GM18519 (cell line): ENCODE measurements at regions not wholly inside any gene's neighbourhood (a gene's known extent, or its start where the extent isn't known, plus 50 kb on each side); places are given as distances from the start of the nearest gene placed in this dataset.

Source experiments
- ATAC-seq: cut with Tn5 transposase; IDR thresholded peaks from one replicate; pipeline ENCODE4 v1.9.1; 2021; ENCODE audit warnings: mild to moderate bottlenecking, moderate library complexity; ENCODE audit not compliant: unreplicated experiment, low FRiP score

DNA sequence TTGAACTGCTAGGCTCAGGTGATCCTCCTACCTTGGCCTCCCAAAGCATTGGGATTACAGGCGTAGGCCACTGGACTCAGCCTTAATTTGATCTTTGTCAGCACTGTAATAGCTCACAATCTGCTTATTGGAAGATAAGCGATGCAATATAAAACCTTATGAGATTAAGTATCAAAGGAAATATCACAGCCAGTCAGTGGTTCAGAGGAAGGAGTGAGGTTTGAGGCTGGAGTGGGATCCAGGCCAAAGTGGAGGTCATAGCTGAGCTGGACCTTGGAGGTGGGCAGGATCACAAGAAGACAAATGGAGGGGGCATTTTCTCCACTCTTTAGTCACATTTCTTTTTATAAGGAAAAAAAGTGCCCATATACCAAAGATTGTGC, 228.5 kb downstream of the RHOU start:
- ATAC-seq = no peak

DNA sequence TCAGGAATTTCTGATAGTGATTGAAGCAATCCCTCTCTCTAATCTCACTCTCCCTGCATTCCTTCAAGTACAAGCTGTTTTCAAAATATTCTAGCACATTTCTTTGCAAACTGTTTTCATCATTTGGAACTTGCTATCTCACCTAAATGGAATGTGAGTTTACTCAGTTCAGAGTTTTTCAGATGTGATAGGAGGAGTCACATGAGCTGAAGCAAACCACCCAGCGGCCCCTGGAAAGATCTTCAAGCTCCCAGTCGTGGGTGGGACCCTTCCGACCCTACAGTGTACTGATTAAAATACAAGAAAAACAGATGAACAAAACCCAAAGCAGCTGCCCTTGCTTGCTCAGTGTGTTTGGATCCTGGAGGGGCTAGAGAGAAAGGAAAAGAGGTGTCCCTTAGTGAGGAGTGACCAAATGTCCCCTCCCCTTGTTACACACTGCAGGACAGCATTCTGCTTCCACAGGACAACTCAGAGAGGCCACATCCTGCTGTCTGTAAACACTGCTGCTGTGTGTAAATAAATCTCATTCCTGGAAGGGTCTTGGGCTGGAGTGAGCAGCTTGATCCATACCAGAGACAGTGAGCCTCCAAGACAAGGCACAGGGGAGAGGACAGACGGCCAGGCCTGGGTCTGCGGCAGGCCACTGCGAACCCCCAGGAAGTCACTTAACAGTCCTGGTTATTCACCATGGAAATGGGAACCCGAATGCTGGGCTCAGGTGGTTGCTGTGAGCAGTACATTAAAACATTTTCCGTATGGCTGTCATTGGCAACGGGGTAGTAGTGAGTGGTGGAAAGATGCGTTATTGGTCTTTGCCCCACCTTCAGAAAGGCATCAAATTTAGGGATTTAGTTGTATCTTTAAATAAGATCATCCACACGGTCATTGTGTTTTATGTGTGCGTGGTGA, 229.2 kb downstream of the RHOU start:
- ATAC-seq = no peak

- ATAC-seq = no peak
Measured at GRCh38 chr1:228968891-228969606, 233.8 kb downstream of the RHOU start.

- ATAC-seq = no peak
Measured at GRCh38 chr1:228969953-228970800, 234.9 kb downstream of the RHOU start.

DNA sequence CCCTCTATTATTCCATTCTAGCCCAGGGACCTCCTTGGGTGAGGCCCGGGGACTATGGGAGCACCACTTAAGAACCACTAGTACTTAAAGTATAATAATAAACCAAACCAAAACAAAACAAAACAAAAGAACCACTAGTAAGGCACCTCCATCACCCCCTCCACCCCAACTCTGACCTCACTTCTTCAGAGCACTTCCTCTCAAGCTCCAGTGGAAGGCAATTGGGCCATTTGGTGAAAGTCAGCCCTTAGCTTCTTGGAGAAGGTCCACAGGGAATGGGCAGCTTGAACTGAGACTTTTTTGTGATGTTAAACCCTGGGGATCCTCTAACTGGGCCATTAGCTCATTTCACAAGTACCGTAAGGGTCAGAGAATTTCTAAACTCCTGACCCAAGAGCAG, 237.3 kb downstream of the RHOU start:
- no peak for ATAC-seq

- ATAC-seq = no peak
Measured at GRCh38 chr1:228974273-228974672, 239.0 kb downstream of the RHOU start.

- ATAC-seq = no peak
Measured at GRCh38 chr1:228975238-228975907, 240.1 kb downstream of the RHOU start.

DNA sequence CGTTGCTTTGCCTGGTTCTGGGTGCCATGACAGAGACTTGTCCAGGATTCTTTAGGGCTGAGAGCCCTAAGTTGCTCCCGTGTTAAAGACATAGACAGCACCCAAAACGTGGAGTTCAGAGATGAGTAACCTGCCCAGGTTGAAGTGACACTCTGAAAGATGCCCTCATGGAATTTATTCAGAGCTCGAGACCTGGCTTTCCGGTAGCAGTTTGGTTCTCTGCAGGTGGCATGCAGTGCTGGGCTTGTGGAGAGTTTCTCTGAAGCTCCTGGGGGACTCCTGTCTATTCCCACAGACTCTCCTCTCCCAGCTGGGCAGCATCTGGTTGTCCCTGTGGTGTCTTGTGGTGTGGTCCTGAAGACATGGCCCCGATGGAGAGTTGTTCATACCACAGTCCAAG, 241.0 kb downstream of the RHOU start:
- no peak for ATAC-seq

- no peak for ATAC-seq
Measured at GRCh38 chr1:228977307-228977706, 242.0 kb downstream of the RHOU start.

DNA sequence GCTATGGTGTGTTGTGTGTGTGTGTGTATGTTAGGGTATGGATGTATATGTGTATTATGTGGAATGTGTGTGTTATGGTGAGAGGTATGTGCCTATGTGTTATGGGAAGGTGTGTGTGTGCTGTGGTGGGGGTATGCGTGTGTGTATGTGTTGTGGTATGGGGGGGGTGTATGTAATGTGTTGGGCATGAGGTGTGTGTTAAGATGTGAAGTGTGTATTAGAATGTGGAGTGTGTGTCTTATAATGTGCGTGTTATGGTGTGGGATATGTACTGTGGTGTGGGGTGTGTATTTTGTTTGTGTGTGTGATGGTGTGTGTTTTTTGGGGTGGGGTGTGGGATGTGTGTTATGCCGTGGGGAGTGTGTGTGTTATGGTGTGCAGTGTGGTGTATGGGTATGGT, 242.5 kb downstream of the RHOU start:
- no peak for ATAC-seq

- no peak for ATAC-seq
Measured at GRCh38 chr1:228978484-228979324, 243.4 kb downstream of the RHOU start.

GRCh38 chr1:228979325-228979699, 244.0 kb downstream of the RHOU start:
- no peak for ATAC-seq

DNA sequence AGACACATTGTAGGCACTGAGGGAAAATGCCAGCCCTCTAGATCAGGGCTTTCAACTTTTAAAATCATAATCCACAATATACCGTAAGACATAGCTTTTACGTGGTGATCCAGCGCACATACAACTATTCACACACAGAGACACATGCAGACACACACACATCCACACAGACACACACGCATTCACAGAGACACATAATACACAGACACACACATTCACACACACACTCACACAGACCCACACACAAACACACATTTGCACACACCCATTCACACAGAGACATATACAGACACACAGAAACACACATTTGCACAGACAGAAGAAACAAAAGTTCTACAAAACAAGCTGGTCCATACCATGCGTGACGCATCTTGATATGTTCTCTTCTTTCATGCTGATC, 244.5 kb downstream of the RHOU start:
- no peak for ATAC-seq

- no peak for ATAC-seq
Measured at GRCh38 chr1:228980232-228980937, 245.1 kb downstream of the RHOU start.

GRCh38 chr1:228982637-228983036, 247.4 kb downstream of the RHOU start:
- ATAC-seq = no peak

GRCh38 chr1:228983231-228983660, 248.0 kb downstream of the RHOU start:
- no peak for ATAC-seq

- ATAC-seq = no peak
Measured at GRCh38 chr1:228983661-228984060, 248.4 kb downstream of the RHOU start.

DNA sequence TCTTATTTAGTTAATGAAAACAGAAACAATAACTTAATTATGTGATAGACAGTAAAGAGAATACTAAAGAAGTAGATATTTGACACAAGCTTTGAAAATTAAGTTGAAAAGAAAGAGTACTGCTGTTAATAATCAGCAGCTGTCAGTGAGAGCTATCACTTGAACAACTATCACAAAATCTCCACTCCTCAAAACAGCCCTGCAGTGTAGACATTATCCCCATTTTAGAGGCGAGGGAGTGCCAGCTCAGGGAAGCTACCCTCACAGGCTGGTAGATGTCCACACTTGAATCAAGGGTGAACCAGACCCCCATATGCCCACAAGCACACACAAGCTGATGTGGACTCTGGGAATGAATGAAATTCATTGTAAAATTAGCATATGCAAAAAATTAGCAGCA, 248.8 kb downstream of the RHOU start:
- no peak for ATAC-seq
